GM19351 (cell line): ENCODE measurements at regions not wholly inside any gene's neighbourhood (a gene's known extent, or its start where the extent isn't known, plus 50 kb on each side); places are given as distances from the start of the nearest gene placed in this dataset.
"Not testable (repeated sequence)": the region's sequence is repeated elsewhere in the genome, so short reads cannot be mapped to it uniquely, and the experiment has no call there.

ENCODE experiments used
- ATAC-seq: cut with Tn5 transposase; IDR thresholded peaks from one replicate; pipeline ENCODE4 v1.9.1; 2021; ENCODE audit warnings: mild to moderate bottlenecking, moderate library complexity; ENCODE audit not compliant: unreplicated experiment

GRCh38 chrX:35221391-35221790 is 278.8 kb downstream of the FAM47B start:
- not testable (repeated sequence) for ATAC-seq

- no peak for ATAC-seq
Measured at GRCh38 chrX:35244088-35244741, 301.6 kb downstream of the FAM47B start.

GRCh38 chrX:35244796-35245508 is 302.4 kb downstream of the FAM47B start:
- no peak for ATAC-seq

- ATAC-seq = no peak
Measured at GRCh38 chrX:35251226-35251625, 308.6 kb downstream of the FAM47B start.

- no peak for ATAC-seq
Measured at GRCh38 chrX:35276115-35276514, 333.5 kb downstream of the FAM47B start.

- no peak for ATAC-seq
Measured at GRCh38 chrX:35285289-35285962, 342.8 kb downstream of the FAM47B start.

- no peak for ATAC-seq
Measured at GRCh38 chrX:35288657-35289056, 346.1 kb downstream of the FAM47B start.

- no peak for ATAC-seq
Measured at GRCh38 chrX:35289952-35290351, 347.4 kb downstream of the FAM47B start.

GRCh38 chrX:35291013-35291412 is 348.4 kb downstream of the FAM47B start:
- ATAC-seq = no peak

GRCh38 chrX:35292522-35292921 is 349.9 kb downstream of the FAM47B start:
- ATAC-seq = no peak

- ATAC-seq = not testable (repeated sequence)
Measured at GRCh38 chrX:35305037-35305436, 362.4 kb downstream of the FAM47B start.

GRCh38 chrX:35339796-35340195 is 397.2 kb downstream of the FAM47B start:
- no peak for ATAC-seq

- ATAC-seq = no peak
Measured at GRCh38 chrX:35340465-35340864, 397.9 kb downstream of the FAM47B start.

GRCh38 chrX:35351212-35351611 is 408.6 kb downstream of the FAM47B start:
- ATAC-seq = no peak

GRCh38 chrX:35351795-35352483 is 409.3 kb downstream of the FAM47B start:
- ATAC-seq = no peak

- no peak for ATAC-seq
Measured at GRCh38 chrX:35357656-35358055, 415.1 kb downstream of the FAM47B start.

GRCh38 chrX:35362866-35363265 is 420.3 kb downstream of the FAM47B start:
- ATAC-seq = no peak

GRCh38 chrX:35374116-35374515 is 424.0 kb upstream of the MAGEB16 start:
- ATAC-seq = no peak

- peak; percentile 89 for ATAC-seq
Measured at GRCh38 chrX:35380808-35381700, 417.1 kb upstream of the MAGEB16 start.

- not testable (repeated sequence) for ATAC-seq
Measured at GRCh38 chrX:35381709-35382108, 416.4 kb upstream of the MAGEB16 start.
